Epithelial cell of esophagus (primary cell): ENCODE measurements at regions not wholly inside any gene's neighbourhood (a gene's known extent, or its start where the extent isn't known, plus 50 kb on each side); places are given as distances from the start of the nearest gene placed in this dataset.
A peak's percentile ranks its signal among the peaks of the same experiment; 100 is the strongest.

Experiments used
- DNase-seq: peaks from one replicate; pipeline ENCODE4 v3.0.0; 2010; ENCODE audit warnings: low read depth
- H3K4me3 ChIP-seq: 2 replicates; pipeline ENCODE4 v1.5.1; 2011; ENCODE audit warnings: mild to moderate bottlenecking, low read length, control low read depth
- TF ChIP-seq, protein P1 (sequence below): IDR thresholded peaks from 2 replicates; pipeline ENCODE4 v1.5.1; 2011; ENCODE audit warnings: low read depth, mild to moderate bottlenecking, low read length, control low read depth, inconsistent platforms; ENCODE audit not compliant: insufficient read depth; ENCODE audit errors: missing control alignments

DNA sequence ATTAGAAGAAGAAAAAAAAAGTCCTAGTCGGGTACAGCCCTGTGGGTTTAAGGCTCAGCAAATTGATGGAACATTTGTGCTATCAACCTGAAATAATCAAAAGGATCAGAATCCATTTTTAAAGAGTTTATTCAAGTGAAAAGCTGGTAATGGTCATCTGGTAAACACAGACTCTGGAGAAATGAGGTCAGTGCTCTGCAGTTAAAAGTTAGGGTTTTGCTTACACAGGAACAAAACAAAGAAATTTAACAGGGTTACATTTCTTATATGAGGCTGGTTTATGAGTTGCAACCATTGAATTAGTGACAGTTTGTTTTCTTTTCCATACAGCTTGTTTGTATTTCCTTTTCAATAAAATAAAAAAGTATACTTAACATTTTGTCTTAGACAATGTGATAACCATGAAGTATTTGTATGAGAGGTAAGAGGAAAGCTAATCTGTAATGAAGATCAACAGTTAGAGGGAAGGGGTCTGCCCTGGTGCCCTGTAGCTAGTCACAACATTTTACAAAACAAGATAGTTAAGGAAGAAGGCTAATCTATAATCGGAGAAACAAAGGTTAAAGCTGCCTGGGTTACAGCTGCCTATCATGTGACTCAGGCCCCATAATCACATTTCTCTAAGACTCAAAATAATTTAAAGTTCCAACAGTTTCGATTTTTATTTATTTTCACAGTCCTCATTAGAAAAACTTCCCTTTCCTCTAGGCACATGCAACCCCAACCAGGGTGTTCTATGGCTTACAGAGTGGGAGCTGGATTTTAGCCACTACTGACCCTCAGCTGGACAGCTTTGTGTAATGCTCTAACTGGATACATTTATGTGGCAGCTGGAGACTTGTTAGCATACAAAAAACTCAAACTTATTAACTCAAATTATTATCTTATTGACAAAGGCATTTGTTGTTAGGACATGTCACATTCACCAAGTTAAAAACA is 98.1 kb upstream of the ACP3 start:
- no peak overlapping the region for H3K4me3 ChIP-seq
- TF ChIP-seq, protein P1, sequence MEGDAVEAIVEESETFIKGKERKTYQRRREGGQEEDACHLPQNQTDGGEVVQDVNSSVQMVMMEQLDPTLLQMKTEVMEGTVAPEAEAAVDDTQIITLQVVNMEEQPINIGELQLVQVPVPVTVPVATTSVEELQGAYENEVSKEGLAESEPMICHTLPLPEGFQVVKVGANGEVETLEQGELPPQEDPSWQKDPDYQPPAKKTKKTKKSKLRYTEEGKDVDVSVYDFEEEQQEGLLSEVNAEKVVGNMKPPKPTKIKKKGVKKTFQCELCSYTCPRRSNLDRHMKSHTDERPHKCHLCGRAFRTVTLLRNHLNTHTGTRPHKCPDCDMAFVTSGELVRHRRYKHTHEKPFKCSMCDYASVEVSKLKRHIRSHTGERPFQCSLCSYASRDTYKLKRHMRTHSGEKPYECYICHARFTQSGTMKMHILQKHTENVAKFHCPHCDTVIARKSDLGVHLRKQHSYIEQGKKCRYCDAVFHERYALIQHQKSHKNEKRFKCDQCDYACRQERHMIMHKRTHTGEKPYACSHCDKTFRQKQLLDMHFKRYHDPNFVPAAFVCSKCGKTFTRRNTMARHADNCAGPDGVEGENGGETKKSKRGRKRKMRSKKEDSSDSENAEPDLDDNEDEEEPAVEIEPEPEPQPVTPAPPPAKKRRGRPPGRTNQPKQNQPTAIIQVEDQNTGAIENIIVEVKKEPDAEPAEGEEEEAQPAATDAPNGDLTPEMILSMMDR, result no peak
- DNase-seq, result no peak

DNA sequence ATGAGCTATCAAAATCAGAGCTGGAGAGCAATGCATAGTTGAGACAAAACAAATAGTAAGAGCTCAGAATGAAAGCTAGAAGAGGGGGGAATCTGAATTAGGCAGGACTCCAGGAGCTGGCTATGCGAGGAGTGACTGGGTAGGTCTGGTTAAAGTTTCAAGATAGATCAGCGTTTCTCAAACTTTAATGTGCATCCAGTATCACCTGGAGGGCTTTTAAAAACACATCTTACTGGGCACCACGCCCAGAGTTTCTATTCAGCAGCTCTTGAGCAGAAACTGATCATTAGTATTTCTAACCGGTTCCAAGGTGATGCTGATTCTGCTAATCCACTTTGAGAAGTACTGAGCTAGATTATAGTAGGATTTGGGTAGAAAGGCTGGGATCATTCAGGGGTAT is 96.2 kb upstream of the ACP3 start:
- DNase-seq, result no peak
- TF ChIP-seq, protein P1, result no peak

DNA sequence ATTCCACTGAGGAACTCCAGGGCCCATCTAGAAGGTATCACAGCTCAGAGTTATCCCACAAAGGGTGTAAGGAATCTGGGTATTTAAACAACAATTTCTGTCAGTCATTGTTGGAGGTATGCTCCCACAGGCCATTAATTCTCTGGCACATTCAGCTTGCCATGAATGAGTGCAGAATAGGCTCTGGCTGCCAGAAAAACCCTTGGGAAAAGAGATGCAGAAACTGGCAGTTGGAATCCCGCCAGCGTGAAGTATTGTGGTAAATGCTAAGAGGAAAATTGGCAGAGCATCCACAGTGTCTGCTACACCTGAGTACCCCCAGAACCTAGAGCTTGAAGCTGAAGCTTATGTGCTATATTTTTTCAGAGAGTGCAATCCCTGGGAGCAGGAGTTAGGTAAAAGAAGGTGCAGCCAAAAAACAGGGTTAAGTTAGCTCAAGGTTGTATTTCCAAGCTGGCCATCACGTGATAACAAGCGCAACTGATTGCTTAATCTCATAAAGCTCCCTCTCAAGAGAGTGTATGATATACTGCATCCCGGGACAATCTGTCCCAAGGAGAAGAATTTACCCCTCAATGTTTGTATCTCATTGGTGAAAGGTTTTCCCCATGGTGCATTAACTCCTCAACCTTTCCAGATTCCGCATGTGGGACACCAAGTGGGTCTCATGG is 94.2 kb upstream of the ACP3 start:
- TF ChIP-seq, protein P1, result no peak
- no peak overlapping the region for H3K4me3 ChIP-seq

More for the DNA sequence above, 96.2 kb upstream of the ACP3 start:
- no peak overlapping the region for H3K4me3 ChIP-seq

DNA sequence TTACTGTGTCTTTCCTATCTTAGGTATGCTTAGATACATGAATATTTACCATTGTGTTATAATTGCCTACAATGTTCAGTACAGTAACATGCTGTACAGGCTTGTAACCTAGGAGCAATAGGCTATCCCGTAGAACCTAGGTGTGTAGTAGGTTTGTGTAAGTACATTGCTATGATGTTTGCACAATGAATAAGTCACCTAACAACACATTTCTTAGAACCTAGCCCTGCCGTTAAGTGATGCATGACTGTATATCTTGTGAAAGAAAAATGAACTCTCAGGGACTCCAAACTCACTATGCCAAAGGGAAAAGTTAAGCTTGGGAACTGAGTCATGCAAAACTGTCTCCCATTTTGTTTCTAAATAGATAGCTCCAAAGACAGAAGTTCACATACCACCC is 91.5 kb upstream of the ACP3 start:
- H3K4me3 ChIP-seq, result no peak overlapping the region
- peak; percentile 97 for DNase-seq
- TF ChIP-seq, protein P1, result no peak

More for the DNA sequence above, 94.2 kb upstream of the ACP3 start:
- DNase-seq, result no peak

DNA sequence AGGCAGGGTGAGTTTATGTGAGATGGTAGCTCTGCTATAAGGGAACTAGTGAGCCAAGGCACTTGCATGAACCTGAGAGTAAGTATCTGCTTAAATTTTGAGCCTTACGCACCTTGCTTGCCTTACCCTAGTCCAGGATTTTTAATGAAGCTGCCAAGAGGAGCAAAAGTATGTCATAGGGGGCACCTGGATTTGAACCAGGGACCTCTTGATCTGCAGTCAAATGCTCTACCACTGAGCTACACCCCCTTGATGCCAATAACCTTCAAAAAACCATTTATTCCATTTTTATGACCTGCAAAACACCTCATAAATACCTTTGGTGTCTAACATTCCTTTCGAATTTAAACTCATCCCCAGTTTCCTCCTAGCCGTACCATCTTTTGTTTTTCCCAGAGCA is 88.3 kb upstream of the ACP3 start:
- DNase-seq, result peak; percentile 53
- TF ChIP-seq, protein P1, result no peak
- H3K4me3 ChIP-seq, result no peak overlapping the region

DNA sequence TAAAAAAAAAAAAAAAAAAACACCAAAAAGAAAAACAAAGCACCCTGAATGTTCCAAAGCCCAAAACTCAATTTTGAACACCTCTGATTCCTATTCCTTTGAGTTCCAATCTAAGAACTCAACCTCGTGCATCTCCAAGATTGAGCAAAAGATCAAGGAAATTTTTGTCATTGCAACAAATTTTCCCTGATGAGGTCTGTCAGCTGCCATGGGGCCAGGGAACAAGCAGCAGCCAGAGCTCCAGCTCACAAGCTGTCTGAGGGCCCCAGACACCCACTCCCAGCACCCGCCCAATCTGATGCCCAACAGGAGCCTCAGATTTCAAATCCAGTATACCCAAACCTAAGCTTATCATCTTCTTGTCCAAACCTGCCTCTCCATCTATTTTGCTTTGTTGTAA is 87.6 kb upstream of the ACP3 start:
- TF ChIP-seq, protein P1, result no peak
- no peak overlapping the region for H3K4me3 ChIP-seq
- DNase-seq, result no peak
